Upper lobe of right lung (tissue), 1 donor: ENCODE measurements at regions not wholly inside any gene's neighbourhood (a gene's known extent, or its start where the extent isn't known, plus 50 kb on each side); places are given as distances from the start of the nearest gene placed in this dataset.
"Not testable (repeated sequence)": the region's sequence is repeated elsewhere in the genome, so short reads cannot be mapped to it uniquely, and the experiment has no call there.

Source experiments
- ATAC-seq: fragments of 200-7000 bp; cut with Tn5 transposase; one replicate; pipeline ENCODE4 v1.9.1; 2020; ENCODE audit warnings: mild to moderate bottlenecking, moderate library complexity
- DNase-seq: peaks from one replicate; pipeline ENCODE4 v3.0.0-alpha.2; 2020
- H3K27ac ChIP-seq: fragments of 200-600 bp; one replicate; pipeline ENCODE4 v1.8.0; 2022
- H3K27me3 ChIP-seq: fragments of 200-600 bp; one replicate; pipeline ENCODE4 v1.8.0; 2022; ENCODE audit warnings: mild to moderate bottlenecking
- H3K36me3 ChIP-seq: fragments of 200-600 bp; one replicate; pipeline ENCODE4 v1.8.0; 2022
- H3K4me1 ChIP-seq: fragments of 200-600 bp; one replicate; pipeline ENCODE4 v1.8.0; 2022
- H3K4me3 ChIP-seq: fragments of 200-600 bp; one replicate; pipeline ENCODE4 v1.8.0; 2022; ENCODE audit warnings: mild to moderate bottlenecking
- H3K9me3 ChIP-seq: fragments of 200-600 bp; one replicate; pipeline ENCODE4 v1.8.0; 2022
- CTCF ChIP-seq: fragments of 200-600 bp; IDR thresholded peaks from one replicate; pipeline ENCODE4 v1.8.0; 2022; ENCODE audit warnings: antibody characterized with exemption
- intact Hi-C: fragments of 100-400 bp; cut with DNase I; formaldehyde crosslinking; loops from one replicate; pipeline ENCODE4 v1.11.0; 2022
- donor health status: DM: no; HTN: yes; CAD: no; lungs with severe emphysema.

DNA sequence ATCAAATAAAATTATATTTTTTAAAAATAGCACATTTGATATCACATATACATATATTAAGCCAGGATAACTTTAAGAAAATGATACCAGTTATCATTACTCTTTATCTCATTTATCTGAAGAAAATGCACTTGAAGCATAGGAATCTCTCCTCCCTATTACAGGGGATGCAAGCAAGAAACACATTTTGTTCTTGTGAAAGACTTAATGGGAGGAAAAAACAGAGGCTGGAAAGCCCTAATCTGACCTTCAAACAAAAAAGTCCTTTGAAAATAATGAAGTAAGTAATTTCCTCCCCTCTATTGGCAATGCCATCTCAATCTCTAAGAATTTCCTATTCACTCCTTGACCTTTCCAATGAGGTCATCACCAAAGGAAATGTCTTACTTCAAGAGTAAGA, 1012.6 kb upstream of the ADAMTS5 start:
- H3K27me3 ChIP-seq, H3K4me3 ChIP-seq, H3K36me3 ChIP-seq, H3K4me1 ChIP-seq, intact Hi-C loops, H3K9me3 ChIP-seq, H3K27ac ChIP-seq, ATAC-seq, DNase-seq: not testable (repeated sequence)

DNA sequence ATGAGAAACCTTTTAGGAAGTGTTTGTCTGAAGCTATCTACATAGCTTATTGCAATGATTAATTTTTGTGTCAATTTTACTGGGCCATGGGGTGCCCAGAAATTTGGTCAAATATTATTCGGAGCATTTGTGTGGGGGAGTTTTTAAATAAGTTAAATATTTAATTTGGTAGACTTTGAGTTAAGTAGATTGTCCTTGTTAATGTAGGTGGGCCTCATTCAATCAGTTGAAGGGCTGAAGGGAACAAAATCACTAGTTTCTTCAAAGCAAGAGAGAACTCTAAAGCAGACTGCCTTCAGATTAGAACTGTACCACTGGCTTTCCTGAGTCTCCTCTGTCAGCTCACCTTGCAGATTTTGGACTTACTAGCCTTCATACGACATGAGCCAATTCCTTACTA, 1008.6 kb upstream of the ADAMTS5 start:
- intact Hi-C loops, result no loop called here
- TF ChIP-seq CTCF, result no peak
- Histone ChIP-seq H3K4me3 (no peak overlapping the region), H3K27me3 (no peaks in the 10 kb centered on the region), H3K4me1 (no peaks in the 10 kb centered on the region), H3K9me3 (no peaks in the 10 kb centered on the region), H3K36me3 (no peaks in the 10 kb centered on the region), H3K27ac (no peak overlapping the region)
- ATAC-seq (no peak), DNase-seq (no peak)

- ATAC-seq, H3K4me1 ChIP-seq, H3K27me3 ChIP-seq, intact Hi-C loops, H3K4me3 ChIP-seq, H3K9me3 ChIP-seq, H3K27ac ChIP-seq, H3K36me3 ChIP-seq, DNase-seq: not testable (repeated sequence)
Measured at GRCh38 chr21:27974152-27974551, 1007.3 kb upstream of the ADAMTS5 start.

GRCh38 chr21:27968240-27968639, 1001.4 kb upstream of the ADAMTS5 start:
- ATAC-seq, H3K9me3 ChIP-seq: not testable (repeated sequence)

GRCh38 chr21:27954543-27955165, 987.8 kb upstream of the ADAMTS5 start:
- no peaks in the 10 kb centered on the region for H3K36me3 ChIP-seq
- intact Hi-C loops, result no loop called here
- H3K9me3 ChIP-seq, result no peaks in the 10 kb centered on the region
- H3K4me1 ChIP-seq, result no peaks in the 10 kb centered on the region
- DNase-seq (no peak), ATAC-seq (no peak)
- H3K27ac ChIP-seq, result no peak overlapping the region
- TF ChIP-seq CTCF, result no peak
- no peaks in the 10 kb centered on the region for H3K27me3 ChIP-seq
- no peak overlapping the region for H3K4me3 ChIP-seq

More at GRCh38 chr21:27968240-27968639, 1001.4 kb upstream of the ADAMTS5 start:
- intact Hi-C loops, H3K27ac ChIP-seq, H3K36me3 ChIP-seq, H3K4me1 ChIP-seq, H3K27me3 ChIP-seq, DNase-seq, H3K4me3 ChIP-seq: not testable (repeated sequence)

- no peaks in the 10 kb centered on the region for H3K36me3 ChIP-seq
- no peak for TF ChIP-seq CTCF
- H3K4me3 ChIP-seq, result no peak overlapping the region
- DNase-seq, result no peak
- peak; percentile 89 for ATAC-seq
- H3K27ac ChIP-seq, result no peak overlapping the region
- no peaks in the 10 kb centered on the region for H3K27me3 ChIP-seq
- H3K4me1 ChIP-seq, result no peaks in the 10 kb centered on the region
- intact Hi-C loops, result no loop called here
- H3K9me3 ChIP-seq, result no peaks in the 10 kb centered on the region
Measured at GRCh38 chr21:27953340-27954045, 986.6 kb upstream of the ADAMTS5 start.

- H3K9me3 ChIP-seq, DNase-seq, H3K27ac ChIP-seq, H3K4me3 ChIP-seq, intact Hi-C loops, H3K36me3 ChIP-seq, ATAC-seq, H3K27me3 ChIP-seq, H3K4me1 ChIP-seq: not testable (repeated sequence)
Measured at GRCh38 chr21:27949093-27949492, 982.2 kb upstream of the ADAMTS5 start.

GRCh38 chr21:27930108-27930767, 963.4 kb upstream of the ADAMTS5 start:
- intact Hi-C loops, H3K4me3 ChIP-seq, H3K9me3 ChIP-seq, H3K27ac ChIP-seq, ATAC-seq, H3K4me1 ChIP-seq, DNase-seq, H3K36me3 ChIP-seq, H3K27me3 ChIP-seq: not testable (repeated sequence)

- DNase-seq, H3K4me3 ChIP-seq, H3K27me3 ChIP-seq, H3K9me3 ChIP-seq, ATAC-seq, H3K36me3 ChIP-seq, H3K4me1 ChIP-seq, H3K27ac ChIP-seq, intact Hi-C loops: not testable (repeated sequence)
Measured at GRCh38 chr21:27929179-27929578, 962.3 kb upstream of the ADAMTS5 start.

- ATAC-seq, result peak; percentile 47
- H3K9me3 ChIP-seq, intact Hi-C loops, H3K4me1 ChIP-seq, H3K27me3 ChIP-seq, H3K27ac ChIP-seq, H3K36me3 ChIP-seq, H3K4me3 ChIP-seq, DNase-seq: not testable (repeated sequence)
Measured at GRCh38 chr21:27928534-27929115, 961.7 kb upstream of the ADAMTS5 start.

DNA sequence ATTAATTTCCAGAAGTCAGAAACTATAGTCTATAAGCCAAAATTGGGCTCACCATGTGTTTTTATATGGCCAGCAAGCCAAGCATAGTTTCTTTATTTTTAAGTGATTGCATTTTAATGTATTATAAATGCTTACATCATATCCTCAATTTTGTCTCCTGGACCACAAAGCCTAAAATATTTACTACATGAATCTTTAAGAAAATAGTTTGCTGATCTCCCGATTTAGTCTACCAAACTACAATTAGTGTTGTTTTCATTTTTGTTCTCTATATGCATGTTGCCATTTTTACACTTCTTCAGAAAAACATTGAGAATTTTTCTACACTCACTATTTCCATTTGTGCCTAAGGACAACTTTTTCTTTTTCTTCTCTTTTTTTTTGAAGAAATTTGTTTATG, 954.5 kb upstream of the ADAMTS5 start:
- intact Hi-C loops, H3K36me3 ChIP-seq, ATAC-seq, H3K27ac ChIP-seq, H3K27me3 ChIP-seq, DNase-seq, H3K4me3 ChIP-seq, H3K9me3 ChIP-seq, H3K4me1 ChIP-seq: not testable (repeated sequence)
